Peyer's patch (tissue), 4 donors: ENCODE measurements at regions not wholly inside any gene's neighbourhood (a gene's known extent, or its start where the extent isn't known, plus 50 kb on each side); places are given as distances from the start of the nearest gene placed in this dataset.

Experiments
- POLR2A ChIP-seq, 2 donors: fragments of 450-650 bp; IDR thresholded peaks; one replicate each; pipeline ENCODE4 v1.5.1; 2017; ENCODE audit warnings: antibody characterized with exemption in 2 of 2, mild to moderate bottlenecking in 2 of 2, moderate library complexity in 2 of 2
- TF ChIP-seq, protein P1 (sequence below), 6 experiments: fragments of 450-650 bp in 4 of 6; fragments of 200-600 bp in 2 of 6; sonication (generic) in 1 of 6; IDR thresholded peaks; one replicate each; pipeline ENCODE4 v1.5.1; 2017 to 2019; ENCODE audit warnings: antibody characterized with exemption in 6 of 6, mild to moderate bottlenecking in 3 of 6, moderate library complexity in 1 of 6

DNA sequence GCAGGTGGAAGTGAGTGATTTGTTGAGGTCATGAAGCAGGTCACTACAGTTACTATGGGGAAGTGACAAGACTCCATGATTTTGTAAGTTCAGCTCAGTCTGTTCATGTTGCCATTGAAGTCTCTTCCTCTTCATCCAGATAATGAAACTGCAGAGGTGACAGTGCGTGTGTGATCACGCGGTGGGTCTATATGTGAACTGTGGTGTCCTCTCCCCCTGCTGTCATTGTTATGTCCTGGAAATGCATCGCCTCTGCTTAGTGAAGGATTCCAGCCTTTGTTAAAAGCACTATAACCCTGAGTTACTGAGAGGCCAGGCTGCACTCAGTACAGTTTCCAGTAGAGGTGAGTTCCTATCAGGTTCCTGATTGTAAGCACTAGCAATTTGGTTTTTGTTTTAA lies 216.2 kb upstream of the RMST start:
- TF ChIP-seq, protein P1, sequence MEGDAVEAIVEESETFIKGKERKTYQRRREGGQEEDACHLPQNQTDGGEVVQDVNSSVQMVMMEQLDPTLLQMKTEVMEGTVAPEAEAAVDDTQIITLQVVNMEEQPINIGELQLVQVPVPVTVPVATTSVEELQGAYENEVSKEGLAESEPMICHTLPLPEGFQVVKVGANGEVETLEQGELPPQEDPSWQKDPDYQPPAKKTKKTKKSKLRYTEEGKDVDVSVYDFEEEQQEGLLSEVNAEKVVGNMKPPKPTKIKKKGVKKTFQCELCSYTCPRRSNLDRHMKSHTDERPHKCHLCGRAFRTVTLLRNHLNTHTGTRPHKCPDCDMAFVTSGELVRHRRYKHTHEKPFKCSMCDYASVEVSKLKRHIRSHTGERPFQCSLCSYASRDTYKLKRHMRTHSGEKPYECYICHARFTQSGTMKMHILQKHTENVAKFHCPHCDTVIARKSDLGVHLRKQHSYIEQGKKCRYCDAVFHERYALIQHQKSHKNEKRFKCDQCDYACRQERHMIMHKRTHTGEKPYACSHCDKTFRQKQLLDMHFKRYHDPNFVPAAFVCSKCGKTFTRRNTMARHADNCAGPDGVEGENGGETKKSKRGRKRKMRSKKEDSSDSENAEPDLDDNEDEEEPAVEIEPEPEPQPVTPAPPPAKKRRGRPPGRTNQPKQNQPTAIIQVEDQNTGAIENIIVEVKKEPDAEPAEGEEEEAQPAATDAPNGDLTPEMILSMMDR (IDR thresholded peaks at IDR 0.05), result no peak
- no peak for TF ChIP-seq POLR2A (IDR thresholded peaks at IDR 0.05)
